ENCODE measurements at regions not wholly inside any gene's neighbourhood (a gene's known extent, or its start where the extent isn't known, plus 50 kb on each side); places are given as distances from the start of the nearest gene placed in this dataset.

- no peaks in the 10 kb centered on the region for H3K9me3 Mint-ChIP-seq
- H3K27ac Mint-ChIP-seq = no peak overlapping the region
- H3K27me3 Mint-ChIP-seq = peaks cover 13% of the 10 kb centered on the region
- H3K4me3 Mint-ChIP-seq = no peak overlapping the region
- no peaks in the 10 kb centered on the region for H3K4me1 Mint-ChIP-seq
- H3K36me3 Mint-ChIP-seq = no peaks in the 10 kb centered on the region
Measured at GRCh38 chr11:32229576-32230240, 138.8 kb downstream of the RCN1 start.

- H3K4me3 Mint-ChIP-seq = no peak overlapping the region
- no peaks in the 10 kb centered on the region for H3K36me3 Mint-ChIP-seq
- no peaks in the 10 kb centered on the region for H3K4me1 Mint-ChIP-seq
- no peaks in the 10 kb centered on the region for H3K9me3 Mint-ChIP-seq
- peaks cover 18% of the 10 kb centered on the region for H3K27me3 Mint-ChIP-seq
- H3K27ac Mint-ChIP-seq = no peak overlapping the region
Measured at GRCh38 chr11:32231909-32232493, 141.1 kb downstream of the RCN1 start.

- H3K27me3 Mint-ChIP-seq = peaks cover 22% of the 10 kb centered on the region
- no peaks in the 10 kb centered on the region for H3K9me3 Mint-ChIP-seq
- H3K27ac Mint-ChIP-seq = no peak overlapping the region
- no peak overlapping the region for H3K4me3 Mint-ChIP-seq
- no peaks in the 10 kb centered on the region for H3K4me1 Mint-ChIP-seq
- H3K36me3 Mint-ChIP-seq = no peaks in the 10 kb centered on the region
Measured at GRCh38 chr11:32232516-32232915, 141.6 kb downstream of the RCN1 start.

GRCh38 chr11:32233276-32233675 is 142.4 kb downstream of the RCN1 start:
- no peak overlapping the region for H3K27ac Mint-ChIP-seq
- H3K9me3 Mint-ChIP-seq = no peaks in the 10 kb centered on the region
- H3K27me3 Mint-ChIP-seq = peaks cover 25% of the 10 kb centered on the region
- no peaks in the 10 kb centered on the region for H3K4me1 Mint-ChIP-seq
- H3K36me3 Mint-ChIP-seq = no peaks in the 10 kb centered on the region
- no peak overlapping the region for H3K4me3 Mint-ChIP-seq

GRCh38 chr11:32233928-32234327 is 143.1 kb downstream of the RCN1 start:
- Mint-ChIP-seq H3K27me3 (peaks cover 27% of the 10 kb centered on the region), H3K4me1 (no peaks in the 10 kb centered on the region), H3K4me3 (no peak overlapping the region), H3K27ac (no peak overlapping the region), H3K36me3 (no peaks in the 10 kb centered on the region), H3K9me3 (no peaks in the 10 kb centered on the region)

- H3K27me3 Mint-ChIP-seq = peaks cover 1% of the 10 kb centered on the region
- no peak overlapping the region for H3K4me3 Mint-ChIP-seq
- H3K27ac Mint-ChIP-seq = no peak overlapping the region
- H3K36me3 Mint-ChIP-seq = no peaks in the 10 kb centered on the region
- no peaks in the 10 kb centered on the region for H3K9me3 Mint-ChIP-seq
- no peaks in the 10 kb centered on the region for H3K4me1 Mint-ChIP-seq
Measured at GRCh38 chr11:32244453-32244852, 153.6 kb downstream of the RCN1 start.

GRCh38 chr11:32253706-32254105 is 162.8 kb downstream of the RCN1 start:
- H3K4me3 Mint-ChIP-seq = no peak overlapping the region
- peaks cover 3% of the 10 kb centered on the region for H3K27me3 Mint-ChIP-seq
- no peaks in the 10 kb centered on the region for H3K9me3 Mint-ChIP-seq
- H3K27ac Mint-ChIP-seq = no peak overlapping the region
- H3K36me3 Mint-ChIP-seq = no peaks in the 10 kb centered on the region
- H3K4me1 Mint-ChIP-seq = no peaks in the 10 kb centered on the region

GRCh38 chr11:32255841-32256240 is 165.0 kb downstream of the RCN1 start:
- no peaks in the 10 kb centered on the region for H3K36me3 Mint-ChIP-seq
- no peaks in the 10 kb centered on the region for H3K4me1 Mint-ChIP-seq
- no peak overlapping the region for H3K4me3 Mint-ChIP-seq
- no peaks in the 10 kb centered on the region for H3K9me3 Mint-ChIP-seq
- no peak overlapping the region for H3K27ac Mint-ChIP-seq
- peaks cover 3% of the 10 kb centered on the region for H3K27me3 Mint-ChIP-seq

GRCh38 chr11:32256466-32256865 is 165.6 kb downstream of the RCN1 start:
- H3K9me3 Mint-ChIP-seq = no peaks in the 10 kb centered on the region
- H3K27me3 Mint-ChIP-seq = peaks cover 3% of the 10 kb centered on the region
- no peak overlapping the region for H3K4me3 Mint-ChIP-seq
- no peak overlapping the region for H3K27ac Mint-ChIP-seq
- no peaks in the 10 kb centered on the region for H3K36me3 Mint-ChIP-seq
- H3K4me1 Mint-ChIP-seq = no peaks in the 10 kb centered on the region

- Mint-ChIP-seq H3K27ac (no peak overlapping the region), H3K9me3 (no peaks in the 10 kb centered on the region), H3K36me3 (no peaks in the 10 kb centered on the region), H3K4me1 (no peaks in the 10 kb centered on the region), H3K4me3 (no peak overlapping the region), H3K27me3 (peaks cover 10% of the 10 kb centered on the region)
Measured at GRCh38 chr11:32259641-32260081, 168.8 kb downstream of the RCN1 start.

- Mint-ChIP-seq H3K27ac (no peak overlapping the region), H3K9me3 (no peaks in the 10 kb centered on the region), H3K4me3 (no peak overlapping the region), H3K27me3 (peaks cover 10% of the 10 kb centered on the region), H3K4me1 (no peaks in the 10 kb centered on the region), H3K36me3 (no peaks in the 10 kb centered on the region)
Measured at GRCh38 chr11:32262367-32262766, 171.5 kb downstream of the RCN1 start.

GRCh38 chr11:32265911-32266310 is 169.4 kb downstream of the WT1 start:
- Mint-ChIP-seq H3K36me3 (no peaks in the 10 kb centered on the region), H3K4me3 (no peak overlapping the region), H3K27ac (no peak overlapping the region), H3K27me3 (peaks cover 12% of the 10 kb centered on the region), H3K4me1 (no peaks in the 10 kb centered on the region), H3K9me3 (no peaks in the 10 kb centered on the region)

GRCh38 chr11:32266601-32267000 is 168.7 kb downstream of the WT1 start:
- peaks cover 12% of the 10 kb centered on the region for H3K27me3 Mint-ChIP-seq

GRCh38 chr11:32267679-32268187 is 167.6 kb downstream of the WT1 start:
- Mint-ChIP-seq H3K36me3 (no peaks in the 10 kb centered on the region), H3K27me3 (peaks cover 11% of the 10 kb centered on the region), H3K4me3 (no peak overlapping the region), H3K4me1 (no peaks in the 10 kb centered on the region), H3K9me3 (no peaks in the 10 kb centered on the region), H3K27ac (no peak overlapping the region)

More at GRCh38 chr11:32266601-32267000, 168.7 kb downstream of the WT1 start:
- no peaks in the 10 kb centered on the region for H3K9me3 Mint-ChIP-seq
- H3K4me1 Mint-ChIP-seq = no peaks in the 10 kb centered on the region
- H3K4me3 Mint-ChIP-seq = no peak overlapping the region
- no peak overlapping the region for H3K27ac Mint-ChIP-seq
- no peaks in the 10 kb centered on the region for H3K36me3 Mint-ChIP-seq

GRCh38 chr11:32273931-32274330 is 161.4 kb downstream of the WT1 start:
- H3K4me1 Mint-ChIP-seq = no peaks in the 10 kb centered on the region
- no peak overlapping the region for H3K4me3 Mint-ChIP-seq
- no peak overlapping the region for H3K27ac Mint-ChIP-seq
- H3K36me3 Mint-ChIP-seq = no peaks in the 10 kb centered on the region
- H3K9me3 Mint-ChIP-seq = no peaks in the 10 kb centered on the region
- H3K27me3 Mint-ChIP-seq = peaks cover 10% of the 10 kb centered on the region

GRCh38 chr11:32279672-32280071 is 155.7 kb downstream of the WT1 start:
- no peaks in the 10 kb centered on the region for H3K36me3 Mint-ChIP-seq
- H3K27me3 Mint-ChIP-seq = peaks cover 12% of the 10 kb centered on the region
- H3K27ac Mint-ChIP-seq = no peak overlapping the region
- no peak overlapping the region for H3K4me3 Mint-ChIP-seq
- no peaks in the 10 kb centered on the region for H3K4me1 Mint-ChIP-seq
- H3K9me3 Mint-ChIP-seq = peaks cover 5% of the 10 kb centered on the region

All from activated naive CD4-positive, alpha-beta T cell treated with anti-CD3 and anti-CD28 coated beads, Interleukin-2, amount 50 U/mL, for 24 hours (primary cell).